ENCODE measurements at regions not wholly inside any gene's neighbourhood (a gene's known extent, or its start where the extent isn't known, plus 50 kb on each side); places are given as distances from the start of the nearest gene placed in this dataset.

DNA sequence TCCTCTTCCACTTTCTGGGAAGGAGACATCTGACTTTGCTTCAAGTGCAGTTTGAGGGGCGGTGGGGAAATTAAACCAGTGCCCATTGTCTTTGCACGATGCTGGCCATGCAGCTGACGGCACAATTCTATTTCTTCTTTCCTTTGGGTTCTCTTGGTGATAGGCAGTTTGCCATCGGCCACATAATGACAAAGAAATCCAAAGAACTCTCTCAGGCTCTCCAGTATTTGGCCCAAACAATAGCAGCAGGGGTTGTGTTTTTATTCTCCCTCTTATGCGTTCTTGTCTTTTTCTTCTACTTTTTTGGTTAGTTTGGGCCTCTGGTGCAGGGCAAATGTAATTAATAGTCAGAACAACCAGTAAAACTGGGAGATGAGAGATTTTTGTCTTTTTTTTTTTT, 147.0 kb downstream of the EMX2 start:
- Mint-ChIP-seq H3K36me3 (ENCODE audit: low read depth) (no peaks in the 10 kb centered on the region), H3K4me3 (no peak overlapping the region), H3K4me1 (peaks cover 3% of the 10 kb centered on the region; the same call in 2 of the 3 replicates), H3K27me3 (ENCODE audit: insufficient read depth, low read depth, poor library complexity) (peaks cover 9% of the 10 kb centered on the region), H3K27ac (no peak overlapping the region), H3K9me3 (no peaks in the 10 kb centered on the region)
- H3K4me3 ChIP-seq, result no peak overlapping the region
- H4K20me1 ChIP-seq (replicated peaks; ENCODE audit: insufficient read depth), result no peaks in the 10 kb centered on the region
- DNase-seq (ENCODE audit: low spot score), result no peak
- H3K27me3 ChIP-seq (ENCODE audit: insufficient read depth), result no peaks in the 10 kb centered on the region
- H3K4me2 ChIP-seq, result no peak overlapping the region
- H3K36me3 ChIP-seq (ENCODE audit: insufficient read depth), result no peaks in the 10 kb centered on the region
- H3F3A ChIP-seq (replicated peaks; ENCODE audit: low read depth), result no peaks in the 10 kb centered on the region
- H3K27ac ChIP-seq (ENCODE audit: low read depth), result no peak overlapping the region
- no peaks in the 10 kb centered on the region for H3K4me1 ChIP-seq (ENCODE audit: insufficient read depth)
- TF ChIP-seq ZNF462 (CRISPR knock-in tag; IDR thresholded peaks at IDR 0.05) (no peak), POLR2AphosphoS5 (IDR thresholded peaks at IDR 0.05; ENCODE audit: low read depth) (no peak), ZNF114 (CRISPR knock-in tag; IDR thresholded peaks at IDR 0.05) (no peak), NANOG (IDR thresholded peaks at IDR 0.05; ENCODE audit: borderline replicate concordance) (no peak), ZNF331 (CRISPR knock-in tag; IDR thresholded peaks at IDR 0.05; ENCODE audit: low read depth) (no peak), JUNB (IDR thresholded peaks at IDR 0.05; ENCODE audit: unreplicated experiment) (no peak), EZH2 (IDR thresholded peaks at IDR 0.05; ENCODE audit: low read depth, unreplicated experiment) (no peak), CREB1 (CRISPR knock-in tag; IDR thresholded peaks at IDR 0.05; ENCODE audit: low read depth) (no peak), STAT1 (IDR thresholded peaks at IDR 0.05; ENCODE audit: unreplicated experiment) (no peak)
- TF ChIP-seq, protein P1, sequence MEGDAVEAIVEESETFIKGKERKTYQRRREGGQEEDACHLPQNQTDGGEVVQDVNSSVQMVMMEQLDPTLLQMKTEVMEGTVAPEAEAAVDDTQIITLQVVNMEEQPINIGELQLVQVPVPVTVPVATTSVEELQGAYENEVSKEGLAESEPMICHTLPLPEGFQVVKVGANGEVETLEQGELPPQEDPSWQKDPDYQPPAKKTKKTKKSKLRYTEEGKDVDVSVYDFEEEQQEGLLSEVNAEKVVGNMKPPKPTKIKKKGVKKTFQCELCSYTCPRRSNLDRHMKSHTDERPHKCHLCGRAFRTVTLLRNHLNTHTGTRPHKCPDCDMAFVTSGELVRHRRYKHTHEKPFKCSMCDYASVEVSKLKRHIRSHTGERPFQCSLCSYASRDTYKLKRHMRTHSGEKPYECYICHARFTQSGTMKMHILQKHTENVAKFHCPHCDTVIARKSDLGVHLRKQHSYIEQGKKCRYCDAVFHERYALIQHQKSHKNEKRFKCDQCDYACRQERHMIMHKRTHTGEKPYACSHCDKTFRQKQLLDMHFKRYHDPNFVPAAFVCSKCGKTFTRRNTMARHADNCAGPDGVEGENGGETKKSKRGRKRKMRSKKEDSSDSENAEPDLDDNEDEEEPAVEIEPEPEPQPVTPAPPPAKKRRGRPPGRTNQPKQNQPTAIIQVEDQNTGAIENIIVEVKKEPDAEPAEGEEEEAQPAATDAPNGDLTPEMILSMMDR (conservative IDR thresholded peaks at IDR 0.05; ENCODE audit: low read depth in 2 of 2), result no peak
- TF ChIP-seq, protein P2, sequence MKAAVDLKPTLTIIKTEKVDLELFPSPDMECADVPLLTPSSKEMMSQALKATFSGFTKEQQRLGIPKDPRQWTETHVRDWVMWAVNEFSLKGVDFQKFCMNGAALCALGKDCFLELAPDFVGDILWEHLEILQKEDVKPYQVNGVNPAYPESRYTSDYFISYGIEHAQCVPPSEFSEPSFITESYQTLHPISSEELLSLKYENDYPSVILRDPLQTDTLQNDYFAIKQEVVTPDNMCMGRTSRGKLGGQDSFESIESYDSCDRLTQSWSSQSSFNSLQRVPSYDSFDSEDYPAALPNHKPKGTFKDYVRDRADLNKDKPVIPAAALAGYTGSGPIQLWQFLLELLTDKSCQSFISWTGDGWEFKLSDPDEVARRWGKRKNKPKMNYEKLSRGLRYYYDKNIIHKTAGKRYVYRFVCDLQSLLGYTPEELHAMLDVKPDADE (IDR thresholded peaks at IDR 0.05), result no peak
- TF ChIP-seq, protein P3, sequence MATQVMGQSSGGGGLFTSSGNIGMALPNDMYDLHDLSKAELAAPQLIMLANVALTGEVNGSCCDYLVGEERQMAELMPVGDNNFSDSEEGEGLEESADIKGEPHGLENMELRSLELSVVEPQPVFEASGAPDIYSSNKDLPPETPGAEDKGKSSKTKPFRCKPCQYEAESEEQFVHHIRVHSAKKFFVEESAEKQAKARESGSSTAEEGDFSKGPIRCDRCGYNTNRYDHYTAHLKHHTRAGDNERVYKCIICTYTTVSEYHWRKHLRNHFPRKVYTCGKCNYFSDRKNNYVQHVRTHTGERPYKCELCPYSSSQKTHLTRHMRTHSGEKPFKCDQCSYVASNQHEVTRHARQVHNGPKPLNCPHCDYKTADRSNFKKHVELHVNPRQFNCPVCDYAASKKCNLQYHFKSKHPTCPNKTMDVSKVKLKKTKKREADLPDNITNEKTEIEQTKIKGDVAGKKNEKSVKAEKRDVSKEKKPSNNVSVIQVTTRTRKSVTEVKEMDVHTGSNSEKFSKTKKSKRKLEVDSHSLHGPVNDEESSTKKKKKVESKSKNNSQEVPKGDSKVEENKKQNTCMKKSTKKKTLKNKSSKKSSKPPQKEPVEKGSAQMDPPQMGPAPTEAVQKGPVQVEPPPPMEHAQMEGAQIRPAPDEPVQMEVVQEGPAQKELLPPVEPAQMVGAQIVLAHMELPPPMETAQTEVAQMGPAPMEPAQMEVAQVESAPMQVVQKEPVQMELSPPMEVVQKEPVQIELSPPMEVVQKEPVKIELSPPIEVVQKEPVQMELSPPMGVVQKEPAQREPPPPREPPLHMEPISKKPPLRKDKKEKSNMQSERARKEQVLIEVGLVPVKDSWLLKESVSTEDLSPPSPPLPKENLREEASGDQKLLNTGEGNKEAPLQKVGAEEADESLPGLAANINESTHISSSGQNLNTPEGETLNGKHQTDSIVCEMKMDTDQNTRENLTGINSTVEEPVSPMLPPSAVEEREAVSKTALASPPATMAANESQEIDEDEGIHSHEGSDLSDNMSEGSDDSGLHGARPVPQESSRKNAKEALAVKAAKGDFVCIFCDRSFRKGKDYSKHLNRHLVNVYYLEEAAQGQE (IDR thresholded peaks at IDR 0.05; ENCODE audit: unreplicated experiment), result no peak
- H3K9me2 ChIP-seq (ENCODE audit: insufficient read depth), result peaks cover 7% of the 10 kb centered on the region; the same call in 1 of the 2 replicates
- H3K79me2 ChIP-seq (replicated peaks; ENCODE audit: insufficient read depth), result no peaks in the 10 kb centered on the region
- H2AFZ ChIP-seq, result no peak overlapping the region
- no peak for ATAC-seq

All from GM23338 (cell line).